ENCODE measurements at regions not wholly inside any gene's neighbourhood (a gene's known extent, or its start where the extent isn't known, plus 50 kb on each side); places are given as distances from the start of the nearest gene placed in this dataset.

DNA sequence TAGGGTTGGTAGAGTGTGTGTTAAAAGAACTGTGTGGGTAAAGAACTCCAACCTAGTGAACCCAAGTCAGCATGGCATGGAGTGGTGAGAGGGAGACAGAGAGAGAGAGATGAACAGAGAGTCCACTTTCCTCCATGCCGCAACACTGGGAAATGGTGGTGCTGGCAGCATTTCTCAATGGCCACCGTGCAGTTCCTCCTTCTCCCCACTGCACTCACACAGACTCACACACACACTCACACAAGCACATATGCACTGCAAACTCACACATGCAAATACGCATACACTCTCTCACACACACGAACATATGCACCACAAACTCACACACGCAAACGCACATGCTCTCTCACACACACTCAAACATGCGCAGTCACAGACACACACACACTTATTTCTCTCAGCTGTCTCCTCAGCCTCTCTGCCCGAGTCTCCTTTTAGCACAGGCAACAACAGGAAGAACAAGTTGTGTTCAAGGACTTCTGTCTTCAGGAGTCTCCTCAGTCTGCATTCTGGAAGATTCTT, 66.5 kb upstream of the LY86 start:
- TF ChIP-seq POLR2A (IDR thresholded peaks at IDR 0.05) = no peak
- TF ChIP-seq, protein P1, sequence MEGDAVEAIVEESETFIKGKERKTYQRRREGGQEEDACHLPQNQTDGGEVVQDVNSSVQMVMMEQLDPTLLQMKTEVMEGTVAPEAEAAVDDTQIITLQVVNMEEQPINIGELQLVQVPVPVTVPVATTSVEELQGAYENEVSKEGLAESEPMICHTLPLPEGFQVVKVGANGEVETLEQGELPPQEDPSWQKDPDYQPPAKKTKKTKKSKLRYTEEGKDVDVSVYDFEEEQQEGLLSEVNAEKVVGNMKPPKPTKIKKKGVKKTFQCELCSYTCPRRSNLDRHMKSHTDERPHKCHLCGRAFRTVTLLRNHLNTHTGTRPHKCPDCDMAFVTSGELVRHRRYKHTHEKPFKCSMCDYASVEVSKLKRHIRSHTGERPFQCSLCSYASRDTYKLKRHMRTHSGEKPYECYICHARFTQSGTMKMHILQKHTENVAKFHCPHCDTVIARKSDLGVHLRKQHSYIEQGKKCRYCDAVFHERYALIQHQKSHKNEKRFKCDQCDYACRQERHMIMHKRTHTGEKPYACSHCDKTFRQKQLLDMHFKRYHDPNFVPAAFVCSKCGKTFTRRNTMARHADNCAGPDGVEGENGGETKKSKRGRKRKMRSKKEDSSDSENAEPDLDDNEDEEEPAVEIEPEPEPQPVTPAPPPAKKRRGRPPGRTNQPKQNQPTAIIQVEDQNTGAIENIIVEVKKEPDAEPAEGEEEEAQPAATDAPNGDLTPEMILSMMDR (IDR thresholded peaks at IDR 0.05) = no peak
